DND-41 (cell line): ENCODE measurements at regions not wholly inside any gene's neighbourhood (a gene's known extent, or its start where the extent isn't known, plus 50 kb on each side); places are given as distances from the start of the nearest gene placed in this dataset.
A peak's percentile ranks its signal among the peaks of the same experiment; 100 is the strongest.

Experiments
- ATAC-seq: fragments of 200-7000 bp; cut with Tn5 transposase; 3 replicates; pipeline ENCODE4 v1.9.1; 2021; ENCODE audit warnings: low read depth; ENCODE audit not compliant: insufficient read depth
- DNase-seq: peaks from one replicate; pipeline ENCODE4 v3.0.0-alpha.2; 2020
- H2AFZ ChIP-seq: 2 replicates; pipeline ENCODE4 v1.6.0; 2012; ENCODE audit warnings: low read depth, low read length
- H3K27ac ChIP-seq: 2 replicates; pipeline ENCODE4 v1.5.1; 2012; ENCODE audit warnings: low read length, inconsistent platforms
- H3K27me3 ChIP-seq: fragments of 200-600 bp; sonication (generic); 2 replicates; pipeline ENCODE4 v1.6.0; 2012; ENCODE audit warnings: low read length, mild to moderate bottlenecking, inconsistent platforms; ENCODE audit not compliant: insufficient read depth, poor library complexity
- H3K36me3 ChIP-seq: 2 replicates; pipeline ENCODE4 v1.5.1; 2012; ENCODE audit warnings: low read length, inconsistent platforms; ENCODE audit not compliant: insufficient read depth
- H3K4me1 ChIP-seq: 2 replicates; pipeline ENCODE4 v1.5.1; 2012; ENCODE audit warnings: mild to moderate bottlenecking, low read length; ENCODE audit not compliant: insufficient read depth
- H3K4me2 ChIP-seq: 2 replicates; pipeline ENCODE4 v1.6.0; 2012; ENCODE audit warnings: mild to moderate bottlenecking, moderate library complexity, low read length, inconsistent platforms; ENCODE audit not compliant: insufficient read depth
- H3K4me3 ChIP-seq, 2 experiments: fragments of 200-600 bp in 1 of 2; shearing (Covaris generic) in 1 of 2; 2 replicates each; pipeline ENCODE4 v1.5.1; 2012 to 2016; ENCODE audit warnings: inconsistent platforms in 2 of 2, low read length in 2 of 2, mild to moderate bottlenecking in 2 of 2, low read depth in 1 of 2, moderate library complexity in 1 of 2
- H3K79me2 ChIP-seq: 2 replicates; pipeline ENCODE4 v1.6.0; 2012; ENCODE audit warnings: low read length, inconsistent platforms; ENCODE audit not compliant: insufficient read depth
- H3K9ac ChIP-seq: 2 replicates; pipeline ENCODE4 v1.6.0; 2012; ENCODE audit warnings: low read depth, mild to moderate bottlenecking, inconsistent platforms, low read length, moderate library complexity
- H3K9me3 ChIP-seq: 2 replicates; pipeline ENCODE4 v1.5.1; 2012; ENCODE audit warnings: low read length, moderate library complexity, mild to moderate bottlenecking, inconsistent platforms; ENCODE audit not compliant: insufficient read depth, severe bottlenecking
- H4K20me1 ChIP-seq: 2 replicates; pipeline ENCODE4 v1.6.0; 2012; ENCODE audit warnings: low read length; ENCODE audit not compliant: insufficient read depth
- EZH2 ChIP-seq: IDR thresholded peaks from 3 replicates; pipeline ENCODE4 v1.6.1; 2012; ENCODE audit warnings: borderline replicate concordance, low read depth, mild to moderate bottlenecking, moderate library complexity, low read length, inconsistent platforms; ENCODE audit not compliant: severe bottlenecking
- TF ChIP-seq, protein P1 (sequence below): IDR thresholded peaks from 2 replicates; pipeline ENCODE4 v1.5.1; 2012; ENCODE audit warnings: borderline replicate concordance, low read length, moderate library complexity, mild to moderate bottlenecking; ENCODE audit not compliant: poor library complexity, severe bottlenecking; ENCODE audit errors: extremely low read depth

DNA sequence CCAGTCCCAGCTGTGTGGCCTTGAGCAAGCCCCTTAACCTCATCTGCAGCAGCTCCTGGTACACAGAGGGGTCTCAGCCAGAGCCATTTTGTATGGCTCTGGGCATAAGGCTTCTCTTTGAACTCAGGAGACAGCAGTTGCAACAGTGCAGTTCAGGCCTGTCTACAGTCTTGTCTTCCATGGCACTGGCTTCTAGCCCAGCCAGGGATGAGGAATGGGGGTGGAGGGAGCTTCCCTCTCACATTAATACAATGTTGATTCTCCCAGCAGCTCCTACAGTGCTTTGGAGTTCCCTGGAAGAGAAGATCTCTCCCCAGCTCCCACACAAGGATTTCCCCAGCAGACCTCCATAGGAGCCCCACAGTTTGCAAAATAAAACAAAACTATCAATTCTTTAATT lies 350.2 kb downstream of the BUD13 start:
- TF ChIP-seq, protein P1, sequence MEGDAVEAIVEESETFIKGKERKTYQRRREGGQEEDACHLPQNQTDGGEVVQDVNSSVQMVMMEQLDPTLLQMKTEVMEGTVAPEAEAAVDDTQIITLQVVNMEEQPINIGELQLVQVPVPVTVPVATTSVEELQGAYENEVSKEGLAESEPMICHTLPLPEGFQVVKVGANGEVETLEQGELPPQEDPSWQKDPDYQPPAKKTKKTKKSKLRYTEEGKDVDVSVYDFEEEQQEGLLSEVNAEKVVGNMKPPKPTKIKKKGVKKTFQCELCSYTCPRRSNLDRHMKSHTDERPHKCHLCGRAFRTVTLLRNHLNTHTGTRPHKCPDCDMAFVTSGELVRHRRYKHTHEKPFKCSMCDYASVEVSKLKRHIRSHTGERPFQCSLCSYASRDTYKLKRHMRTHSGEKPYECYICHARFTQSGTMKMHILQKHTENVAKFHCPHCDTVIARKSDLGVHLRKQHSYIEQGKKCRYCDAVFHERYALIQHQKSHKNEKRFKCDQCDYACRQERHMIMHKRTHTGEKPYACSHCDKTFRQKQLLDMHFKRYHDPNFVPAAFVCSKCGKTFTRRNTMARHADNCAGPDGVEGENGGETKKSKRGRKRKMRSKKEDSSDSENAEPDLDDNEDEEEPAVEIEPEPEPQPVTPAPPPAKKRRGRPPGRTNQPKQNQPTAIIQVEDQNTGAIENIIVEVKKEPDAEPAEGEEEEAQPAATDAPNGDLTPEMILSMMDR, result no peak
- no peak for TF ChIP-seq EZH2
- no peak overlapping the region for H3K27ac ChIP-seq
- H2AFZ ChIP-seq, result no peak overlapping the region

DNA sequence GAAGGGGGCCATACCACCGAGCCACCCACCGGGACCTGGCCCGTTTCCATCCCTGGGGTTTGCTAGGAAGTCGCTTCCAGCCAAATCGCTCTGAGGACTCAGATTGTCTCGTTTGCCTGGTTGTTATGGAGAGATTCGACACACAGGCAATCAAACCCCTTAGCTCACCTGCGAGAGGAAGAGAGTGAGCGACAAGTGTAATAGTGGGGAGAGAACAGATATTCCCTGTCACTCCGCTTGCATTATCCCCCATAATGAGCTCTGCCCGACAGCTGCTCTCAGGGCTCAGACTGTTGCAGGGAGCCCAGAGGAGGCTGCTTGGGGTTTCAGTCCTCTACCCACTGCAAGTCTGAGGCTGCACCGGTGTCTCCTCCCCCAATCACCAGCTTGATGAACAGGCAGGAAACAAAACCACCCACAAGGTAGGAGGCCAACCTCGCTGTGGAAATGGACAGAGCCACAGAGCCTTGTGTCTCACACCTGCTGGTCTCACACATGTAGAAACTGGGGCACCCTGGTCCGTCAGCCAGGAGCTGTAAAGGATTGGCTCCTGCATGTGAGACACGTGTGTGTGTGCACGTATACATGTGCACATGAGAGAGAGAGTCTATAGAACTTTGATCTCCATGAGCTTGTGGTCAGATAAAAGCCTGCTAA lies 351.1 kb downstream of the BUD13 start:
- Histone ChIP-seq H3K36me3 (no peaks in the 10 kb centered on the region), H3K4me3 (no peak overlapping the region), H3K4me1 (peaks cover 3% of the 10 kb centered on the region; the same call in 1 of the 2 replicates), H3K9ac (no peak overlapping the region), H2AFZ (no peak overlapping the region), H3K79me2 (no peaks in the 10 kb centered on the region), H3K9me3 (no peaks in the 10 kb centered on the region), H3K27me3 (peaks cover 28% of the 10 kb centered on the region), H3K4me2 (no peak overlapping the region), H4K20me1 (0 out of 2 replicates have a peak, but pooled peaks cover 4% of the 10 kb centered on the region), H3K27ac (no peak overlapping the region)
- TF ChIP-seq EZH2, result no peak
- TF ChIP-seq, protein P1, result no peak
- peak; percentile 24 for DNase-seq
- peak; percentile 48; the same call in 1 of the 3 replicates for ATAC-seq

More for the DNA sequence above, 350.2 kb downstream of the BUD13 start:
- Histone ChIP-seq H3K36me3 (no peaks in the 10 kb centered on the region), H3K4me1 (peaks cover 3% of the 10 kb centered on the region; the same call in 1 of the 2 replicates), H3K9me3 (no peaks in the 10 kb centered on the region), H3K4me3 (no peak overlapping the region), H3K79me2 (no peaks in the 10 kb centered on the region), H3K4me2 (no peak overlapping the region), H4K20me1 (0 out of 2 replicates have a peak, but pooled peaks cover 4% of the 10 kb centered on the region), H3K27me3 (peaks cover 22% of the 10 kb centered on the region), H3K9ac (no peak overlapping the region)
- no peak for ATAC-seq
- DNase-seq, result no peak

DNA sequence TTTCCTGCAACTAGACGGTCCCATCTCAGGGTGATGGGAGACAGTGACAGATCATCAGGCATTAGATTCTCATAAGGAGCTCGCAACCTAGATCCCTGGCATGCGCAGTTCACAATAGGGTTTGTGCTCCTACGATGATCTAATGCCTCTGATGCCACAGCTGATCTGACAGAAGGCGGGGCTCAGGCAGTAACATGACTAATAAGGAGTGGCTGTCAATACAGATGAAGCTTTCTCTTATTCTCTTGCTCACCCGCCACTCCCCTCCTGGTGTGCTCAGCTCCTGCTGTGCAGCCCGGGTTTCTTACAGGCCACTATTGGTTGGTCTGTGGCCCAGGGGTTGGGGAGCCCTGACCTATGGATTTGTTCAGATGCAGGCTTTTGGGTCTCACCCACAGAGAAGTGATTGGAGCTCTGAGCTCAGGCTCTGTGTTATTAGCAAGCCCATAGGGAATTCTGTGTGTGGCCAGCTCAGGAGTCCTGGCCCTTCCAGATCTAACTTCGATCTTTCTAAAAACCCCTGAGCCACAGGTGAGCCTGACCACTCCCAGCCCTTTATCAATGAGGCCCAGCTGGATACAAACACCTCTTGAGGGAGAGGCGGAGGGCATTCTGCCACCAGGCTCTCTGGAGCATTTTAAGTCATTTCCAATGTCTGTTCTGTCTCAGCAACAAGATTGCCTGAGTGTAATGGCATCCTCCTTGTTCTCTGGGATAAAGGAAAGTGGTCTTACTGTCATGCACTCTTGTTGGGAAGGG lies 351.8 kb downstream of the BUD13 start:
- H3K4me2 ChIP-seq, result no peak overlapping the region
- ATAC-seq, result no peak
- TF ChIP-seq, protein P1, result no peak
- no peak for TF ChIP-seq EZH2
- H3K79me2 ChIP-seq, result no peaks in the 10 kb centered on the region
- H3K4me1 ChIP-seq, result peaks cover 3% of the 10 kb centered on the region; the same call in 1 of the 2 replicates
- H2AFZ ChIP-seq, result no peak overlapping the region
- peaks cover 35% of the 10 kb centered on the region for H3K27me3 ChIP-seq
- 0 out of 2 replicates have a peak, but pooled peaks cover 4% of the 10 kb centered on the region for H4K20me1 ChIP-seq
- no peaks in the 10 kb centered on the region for H3K36me3 ChIP-seq
- no peaks in the 10 kb centered on the region for H3K9me3 ChIP-seq
- H3K27ac ChIP-seq, result no peak overlapping the region
- H3K9ac ChIP-seq, result no peak overlapping the region
- DNase-seq, result no peak
- H3K4me3 ChIP-seq, result no peak overlapping the region
